ENCODE measurements at regions not wholly inside any gene's neighbourhood (a gene's known extent, or its start where the extent isn't known, plus 50 kb on each side); places are given as distances from the start of the nearest gene placed in this dataset.

DNA sequence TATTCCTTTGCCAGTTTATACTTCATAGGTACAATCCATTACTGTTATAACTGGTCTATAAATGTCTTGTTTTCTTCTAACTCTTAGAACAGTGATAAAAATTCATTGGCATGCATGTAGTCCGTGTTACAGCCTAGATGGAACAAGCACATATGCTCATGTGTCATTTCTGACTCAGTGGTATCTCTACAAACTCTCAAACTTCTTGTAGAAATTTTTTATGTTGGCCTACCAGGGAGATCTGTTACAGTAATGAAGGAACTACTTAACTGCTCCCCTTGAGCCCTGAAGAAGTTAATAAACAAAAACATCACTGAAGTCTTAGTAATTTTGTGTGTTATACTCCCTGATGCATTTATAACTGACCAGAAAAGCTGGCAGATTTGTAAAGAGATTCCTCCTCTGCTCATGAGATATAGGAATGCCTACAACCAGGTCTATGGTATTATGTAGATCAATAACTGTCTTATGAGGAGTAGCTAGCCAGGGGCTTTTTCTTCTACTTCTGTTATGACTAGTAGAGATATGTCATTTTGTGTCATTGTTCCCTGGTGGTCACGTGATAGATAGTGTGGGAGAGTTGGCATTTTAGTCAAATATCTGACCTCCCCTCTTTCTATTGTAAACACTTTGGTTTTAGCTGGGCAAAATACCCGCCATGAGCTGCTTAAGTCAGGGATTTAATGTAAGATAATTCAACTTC is 53.7 kb upstream of the FAAH2 start (continued):
- TF ChIP-seq, protein P1, sequence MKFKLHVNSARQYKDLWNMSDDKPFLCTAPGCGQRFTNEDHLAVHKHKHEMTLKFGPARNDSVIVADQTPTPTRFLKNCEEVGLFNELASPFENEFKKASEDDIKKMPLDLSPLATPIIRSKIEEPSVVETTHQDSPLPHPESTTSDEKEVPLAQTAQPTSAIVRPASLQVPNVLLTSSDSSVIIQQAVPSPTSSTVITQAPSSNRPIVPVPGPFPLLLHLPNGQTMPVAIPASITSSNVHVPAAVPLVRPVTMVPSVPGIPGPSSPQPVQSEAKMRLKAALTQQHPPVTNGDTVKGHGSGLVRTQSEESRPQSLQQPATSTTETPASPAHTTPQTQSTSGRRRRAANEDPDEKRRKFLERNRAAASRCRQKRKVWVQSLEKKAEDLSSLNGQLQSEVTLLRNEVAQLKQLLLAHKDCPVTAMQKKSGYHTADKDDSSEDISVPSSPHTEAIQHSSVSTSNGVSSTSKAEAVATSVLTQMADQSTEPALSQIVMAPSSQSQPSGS (IDR thresholded peaks at IDR 0.05; ENCODE audit: low read length), result no peak
- TF ChIP-seq EGR1 (IDR thresholded peaks at IDR 0.05; ENCODE audit: borderline replicate concordance, low read depth, low read length) (no peak), RFX5 (IDR thresholded peaks at IDR 0.05; ENCODE audit: borderline replicate concordance, low read depth, low read length) (no peak), YY1 (IDR thresholded peaks at IDR 0.05; ENCODE audit: low read depth, low read length) (no peak), RXRA (IDR thresholded peaks at IDR 0.05; ENCODE audit: insufficient read depth, low read depth, low read length) (no peak), BRCA1 (IDR thresholded peaks at IDR 0.05; ENCODE audit: low read depth, low read length) (no peak), FOSL1 (IDR thresholded peaks at IDR 0.05; ENCODE audit: insufficient read depth, low read depth, low read length) (no peak), TAF1 (IDR thresholded peaks at IDR 0.05; ENCODE audit: low read depth, low read length) (no peak)
